Peyer's patch (tissue), 4 donors: ENCODE measurements at regions not wholly inside any gene's neighbourhood (a gene's known extent, or its start where the extent isn't known, plus 50 kb on each side); places are given as distances from the start of the nearest gene placed in this dataset.

Source experiments
- POLR2A ChIP-seq, 2 donors: fragments of 450-650 bp; IDR thresholded peaks; one replicate each; pipeline ENCODE4 v1.5.1; 2017; ENCODE audit warnings: antibody characterized with exemption in 2 of 2, mild to moderate bottlenecking in 2 of 2, moderate library complexity in 2 of 2
- TF ChIP-seq, protein P1 (sequence below), 6 experiments: fragments of 450-650 bp in 4 of 6; fragments of 200-600 bp in 2 of 6; sonication (generic) in 1 of 6; IDR thresholded peaks; one replicate each; pipeline ENCODE4 v1.5.1; 2017 to 2019; ENCODE audit warnings: antibody characterized with exemption in 6 of 6, mild to moderate bottlenecking in 3 of 6, moderate library complexity in 1 of 6

DNA sequence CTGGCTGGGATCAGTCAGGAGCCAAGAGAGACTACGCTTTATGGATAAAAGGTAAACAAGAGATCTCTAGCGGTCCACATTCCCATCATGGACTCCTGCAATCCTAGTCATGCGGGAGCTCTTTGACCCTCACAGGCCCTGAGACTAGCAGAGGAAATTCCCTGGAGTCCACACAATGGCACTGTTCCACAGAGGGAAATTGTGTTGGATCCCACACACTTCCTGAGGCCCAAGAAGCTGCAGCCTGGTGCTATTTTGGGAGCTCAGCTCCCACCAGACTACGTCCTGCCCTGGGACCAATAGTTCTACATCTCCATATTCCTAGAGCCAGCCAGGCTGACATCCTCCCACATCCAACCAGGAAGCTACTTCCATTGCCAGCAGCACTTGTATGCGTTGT lies 2358.4 kb downstream of the PCDH9 start:
- TF ChIP-seq, protein P1, sequence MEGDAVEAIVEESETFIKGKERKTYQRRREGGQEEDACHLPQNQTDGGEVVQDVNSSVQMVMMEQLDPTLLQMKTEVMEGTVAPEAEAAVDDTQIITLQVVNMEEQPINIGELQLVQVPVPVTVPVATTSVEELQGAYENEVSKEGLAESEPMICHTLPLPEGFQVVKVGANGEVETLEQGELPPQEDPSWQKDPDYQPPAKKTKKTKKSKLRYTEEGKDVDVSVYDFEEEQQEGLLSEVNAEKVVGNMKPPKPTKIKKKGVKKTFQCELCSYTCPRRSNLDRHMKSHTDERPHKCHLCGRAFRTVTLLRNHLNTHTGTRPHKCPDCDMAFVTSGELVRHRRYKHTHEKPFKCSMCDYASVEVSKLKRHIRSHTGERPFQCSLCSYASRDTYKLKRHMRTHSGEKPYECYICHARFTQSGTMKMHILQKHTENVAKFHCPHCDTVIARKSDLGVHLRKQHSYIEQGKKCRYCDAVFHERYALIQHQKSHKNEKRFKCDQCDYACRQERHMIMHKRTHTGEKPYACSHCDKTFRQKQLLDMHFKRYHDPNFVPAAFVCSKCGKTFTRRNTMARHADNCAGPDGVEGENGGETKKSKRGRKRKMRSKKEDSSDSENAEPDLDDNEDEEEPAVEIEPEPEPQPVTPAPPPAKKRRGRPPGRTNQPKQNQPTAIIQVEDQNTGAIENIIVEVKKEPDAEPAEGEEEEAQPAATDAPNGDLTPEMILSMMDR (IDR thresholded peaks at IDR 0.05) = no peak
- no peak for TF ChIP-seq POLR2A (IDR thresholded peaks at IDR 0.05)
